SU-DHL-6 (cell line): ENCODE measurements at regions not wholly inside any gene's neighbourhood (a gene's known extent, or its start where the extent isn't known, plus 50 kb on each side); places are given as distances from the start of the nearest gene placed in this dataset.

ENCODE experiments used
- H2AFZ ChIP-seq: fragments of 200-600 bp; sonication (generic); 2 replicates; pipeline ENCODE4 v1.6.1; 2014; ENCODE audit warnings: low read depth, mild to moderate bottlenecking, moderate library complexity, mixed read lengths, antibody characterized with exemption, low read length; ENCODE audit not compliant: severe bottlenecking
- H3F3A ChIP-seq: fragments of 200-600 bp; shearing (Covaris generic); 2 replicates; pipeline ENCODE4 v1.6.0; 2016; ENCODE audit warnings: antibody characterized with exemption, mild to moderate bottlenecking; ENCODE audit not compliant: insufficient read depth
- H3K27ac ChIP-seq: fragments of 200-600 bp; sonication (generic); 2 replicates; pipeline ENCODE4 v1.5.1; 2016; ENCODE audit warnings: low read depth, mild to moderate bottlenecking, low read length, moderate library complexity, mixed read lengths
- H3K27me3 ChIP-seq: fragments of 200-600 bp; sonication (generic), shearing (Covaris generic); 2 replicates; pipeline ENCODE4 v1.6.0; 2014; ENCODE audit warnings: mild to moderate bottlenecking, low read length
- H3K36me3 ChIP-seq: fragments of 200-600 bp; sonication (generic); 2 replicates; pipeline ENCODE4 v1.6.1; 2014; ENCODE audit warnings: mild to moderate bottlenecking, low read length, mixed read lengths
- H3K4me2 ChIP-seq: fragments of 300-600, 200-600 bp; shearing (Covaris generic), sonication (generic); 2 replicates; pipeline ENCODE4 v1.6.0; 2014; ENCODE audit warnings: low read length, low read depth, mild to moderate bottlenecking; ENCODE audit not compliant: poor library complexity, severe bottlenecking
- H3K4me3 ChIP-seq: fragments of 200-600 bp; sonication (generic); 2 replicates; pipeline ENCODE4 v1.5.1; 2014; ENCODE audit warnings: antibody characterized with exemption, low read length, mild to moderate bottlenecking, mixed read lengths; ENCODE audit not compliant: insufficient read depth, poor library complexity, severe bottlenecking
- H3K79me2 ChIP-seq: fragments of 200-600 bp; sonication (generic); 2 replicates; pipeline ENCODE4 v1.6.1; 2014; ENCODE audit warnings: mild to moderate bottlenecking, low read length, moderate library complexity; ENCODE audit not compliant: insufficient read depth
- H3K9ac ChIP-seq: fragments of 200-600 bp; sonication (generic); 2 replicates; pipeline ENCODE4 v1.7.0; 2014; ENCODE audit warnings: mild to moderate bottlenecking, low read length
- H3K9me2 ChIP-seq: fragments of 200-600 bp; sonication (generic); replicated peaks from 2 replicates; pipeline ENCODE4 v1.6.1; 2014; ENCODE audit warnings: low read length; ENCODE audit not compliant: insufficient read depth
- H3K9me3 ChIP-seq: fragments of 200-600 bp; sonication (generic); 2 replicates; pipeline ENCODE4 v1.6.1; 2014; ENCODE audit warnings: low read length, mixed read lengths; ENCODE audit not compliant: insufficient read depth
- H4K20me1 ChIP-seq: fragments of 200-600 bp; sonication (generic); 2 replicates; pipeline ENCODE4 v1.6.1; 2014; ENCODE audit warnings: low read depth, mild to moderate bottlenecking, antibody characterized with exemption, low read length, moderate library complexity, mixed read lengths
- CTCF ChIP-seq: fragments of 200-600 bp; sonication (generic); IDR thresholded peaks from one replicate; pipeline ENCODE4 v1.5.1; 2017; ENCODE audit warnings: antibody characterized with exemption, mild to moderate bottlenecking, low read length, moderate library complexity; ENCODE audit not compliant: insufficient read depth, poor library complexity, severe bottlenecking
- EZH2phosphoT487 ChIP-seq: fragments of 200-600 bp; sonication (generic), shearing (Covaris generic); conservative IDR thresholded peaks from 2 replicates; pipeline ENCODE4 v1.6.1; 2018; ENCODE audit warnings: mild to moderate bottlenecking, antibody characterized with exemption, low read length, moderate library complexity, mixed read lengths

GRCh38 chr18:73987247-73987980, 160.2 kb downstream of the FBXO15 start:
- Histone ChIP-seq H3K27ac (no peak overlapping the region), H2AFZ (no peak overlapping the region), H3K36me3 (no peaks in the 10 kb centered on the region), H4K20me1 (no peaks in the 10 kb centered on the region), H3K9me2 (no peaks in the 10 kb centered on the region), H3F3A (no peaks in the 10 kb centered on the region), H3K79me2 (no peaks in the 10 kb centered on the region), H3K27me3 (no peaks in the 10 kb centered on the region), H3K4me2 (no peak overlapping the region), H3K9ac (no peak overlapping the region), H3K9me3 (no peaks in the 10 kb centered on the region), H3K4me3 (no peak overlapping the region)
- no peak for TF ChIP-seq EZH2phosphoT487
- TF ChIP-seq CTCF, result no peak

DNA sequence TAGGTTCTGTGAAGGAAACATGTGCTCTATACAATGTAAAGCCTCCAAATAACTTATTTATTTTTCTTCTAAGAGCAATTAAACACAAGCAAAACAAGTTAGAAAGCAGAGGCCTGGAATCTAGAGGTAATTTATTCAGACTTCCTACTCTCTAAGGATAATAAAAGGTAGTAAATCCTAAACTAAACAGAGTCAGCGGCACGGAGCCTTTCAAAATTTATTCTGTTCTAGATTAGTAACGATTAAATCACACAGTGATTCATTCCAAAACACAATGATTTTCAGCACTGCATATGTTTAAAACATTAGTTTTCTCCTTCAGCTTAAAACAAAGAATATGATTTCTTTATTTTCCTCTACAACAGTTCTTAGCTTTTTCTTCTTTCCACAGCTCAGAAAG, 160.9 kb downstream of the FBXO15 start:
- Histone ChIP-seq H3K4me3 (no peak overlapping the region), H3K9ac (no peak overlapping the region), H2AFZ (no peak overlapping the region), H3K27ac (no peak overlapping the region), H3K36me3 (no peaks in the 10 kb centered on the region), H3K79me2 (no peaks in the 10 kb centered on the region), H3K9me3 (no peaks in the 10 kb centered on the region), H3F3A (no peaks in the 10 kb centered on the region), H3K9me2 (no peaks in the 10 kb centered on the region), H3K27me3 (no peaks in the 10 kb centered on the region), H4K20me1 (no peaks in the 10 kb centered on the region), H3K4me2 (no peak overlapping the region)
- no peak for TF ChIP-seq CTCF
- no peak for TF ChIP-seq EZH2phosphoT487

DNA sequence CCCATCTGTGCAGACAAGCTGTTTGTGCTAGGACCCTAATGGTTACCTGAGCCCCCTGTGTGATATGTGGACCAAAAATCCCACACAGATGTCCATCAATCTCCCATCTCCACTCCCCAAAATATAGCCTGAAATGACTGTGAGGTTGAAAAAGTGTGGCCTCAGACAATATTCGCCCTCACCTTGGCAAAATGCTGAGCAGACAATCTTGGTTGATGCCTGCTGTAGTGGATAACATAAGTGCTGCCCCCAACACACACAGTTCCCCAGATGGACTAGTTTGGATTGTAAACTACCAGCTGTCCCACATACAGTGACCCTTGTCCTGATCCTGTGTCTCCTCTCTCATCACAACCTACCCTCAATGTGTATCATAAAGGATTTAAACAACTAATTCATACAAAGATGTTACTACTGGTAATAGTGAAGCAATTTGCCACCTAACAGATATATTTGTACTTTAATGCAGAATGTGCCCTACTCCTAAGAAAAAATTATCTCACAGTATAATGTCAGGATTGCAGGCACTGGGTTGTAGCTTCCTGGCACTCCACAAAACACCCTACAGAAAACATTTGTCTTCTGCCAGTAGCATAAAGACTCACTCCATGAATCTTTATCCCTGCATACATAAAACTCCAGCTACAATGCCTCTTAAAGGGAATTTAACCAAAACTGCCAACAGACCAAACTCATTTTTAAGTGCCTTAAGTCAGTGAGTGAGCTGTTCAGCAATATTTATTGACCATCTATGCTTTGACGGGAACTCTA, 161.6 kb downstream of the FBXO15 start:
- no peaks in the 10 kb centered on the region for H3K9me2 ChIP-seq
- no peaks in the 10 kb centered on the region for H3K9me3 ChIP-seq
- no peaks in the 10 kb centered on the region for H4K20me1 ChIP-seq
- H3K27me3 ChIP-seq, result no peaks in the 10 kb centered on the region
- no peak overlapping the region for H3K4me2 ChIP-seq
- no peak for TF ChIP-seq CTCF
- TF ChIP-seq EZH2phosphoT487, result no peak
- H3K27ac ChIP-seq, result no peak overlapping the region
- H3K79me2 ChIP-seq, result no peaks in the 10 kb centered on the region
- no peaks in the 10 kb centered on the region for H3F3A ChIP-seq
- no peak overlapping the region for H3K4me3 ChIP-seq
- no peak overlapping the region for H3K9ac ChIP-seq
- no peak overlapping the region for H2AFZ ChIP-seq
- no peaks in the 10 kb centered on the region for H3K36me3 ChIP-seq
